ENCODE measurements at regions not wholly inside any gene's neighbourhood (a gene's known extent, or its start where the extent isn't known, plus 50 kb on each side); places are given as distances from the start of the nearest gene placed in this dataset.

GRCh38 chr3:95272781-95273180 is 1209.9 kb downstream of the NSUN3 start:
- no peaks in the 10 kb centered on the region for H3K79me2 ChIP-seq (replicated peaks; ENCODE audit: insufficient read depth, low read length)

DNA sequence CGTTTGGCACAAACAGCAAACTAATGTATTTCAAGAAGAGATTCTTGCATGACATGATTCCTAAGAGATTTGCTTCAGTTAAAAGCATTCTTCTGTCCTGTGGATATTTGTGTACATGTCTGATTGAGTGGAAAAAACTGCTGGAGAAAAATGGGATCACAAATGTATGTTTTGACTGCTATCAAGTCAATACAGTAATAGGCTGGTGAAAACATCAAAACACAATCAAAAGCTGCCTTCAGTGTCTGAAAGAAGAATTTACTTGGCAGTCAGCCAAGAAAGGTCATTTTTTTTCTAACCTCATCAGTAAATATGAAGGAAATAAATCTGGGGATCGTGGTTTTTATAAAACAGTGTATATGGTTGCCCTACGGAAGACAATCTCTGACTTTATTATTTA is 1214.8 kb downstream of the NSUN3 start:
- Histone ChIP-seq H3K79me2 (replicated peaks; ENCODE audit: insufficient read depth, low read length) (no peaks in the 10 kb centered on the region), H3K36me3 (ENCODE audit: insufficient read depth, low read length) (no peaks in the 10 kb centered on the region), H3K27me3 (ENCODE audit: insufficient read depth, low read depth, low read length) (peaks cover 4% of the 10 kb centered on the region), H4K20me1 (ENCODE audit: insufficient read depth) (no peaks in the 10 kb centered on the region), H2AFZ (ENCODE audit: low read depth, low read length) (no peak overlapping the region), H3F3A (ENCODE audit: insufficient read depth, low read length, poor library complexity, severe bottlenecking) (no peaks in the 10 kb centered on the region), H3K4me3 (ENCODE audit: low read length) (no peak overlapping the region), H3K9me3 (ENCODE audit: low read length) (no peaks in the 10 kb centered on the region), H3K27ac (ENCODE audit: low read length) (no peak overlapping the region), H3K4me2 (ENCODE audit: low read length) (no peak overlapping the region), H3K9ac (ENCODE audit: low read length) (no peak overlapping the region), H3K9me2 (ENCODE audit: insufficient read depth, low read length) (no peaks in the 10 kb centered on the region)
- TF ChIP-seq, protein P1, sequence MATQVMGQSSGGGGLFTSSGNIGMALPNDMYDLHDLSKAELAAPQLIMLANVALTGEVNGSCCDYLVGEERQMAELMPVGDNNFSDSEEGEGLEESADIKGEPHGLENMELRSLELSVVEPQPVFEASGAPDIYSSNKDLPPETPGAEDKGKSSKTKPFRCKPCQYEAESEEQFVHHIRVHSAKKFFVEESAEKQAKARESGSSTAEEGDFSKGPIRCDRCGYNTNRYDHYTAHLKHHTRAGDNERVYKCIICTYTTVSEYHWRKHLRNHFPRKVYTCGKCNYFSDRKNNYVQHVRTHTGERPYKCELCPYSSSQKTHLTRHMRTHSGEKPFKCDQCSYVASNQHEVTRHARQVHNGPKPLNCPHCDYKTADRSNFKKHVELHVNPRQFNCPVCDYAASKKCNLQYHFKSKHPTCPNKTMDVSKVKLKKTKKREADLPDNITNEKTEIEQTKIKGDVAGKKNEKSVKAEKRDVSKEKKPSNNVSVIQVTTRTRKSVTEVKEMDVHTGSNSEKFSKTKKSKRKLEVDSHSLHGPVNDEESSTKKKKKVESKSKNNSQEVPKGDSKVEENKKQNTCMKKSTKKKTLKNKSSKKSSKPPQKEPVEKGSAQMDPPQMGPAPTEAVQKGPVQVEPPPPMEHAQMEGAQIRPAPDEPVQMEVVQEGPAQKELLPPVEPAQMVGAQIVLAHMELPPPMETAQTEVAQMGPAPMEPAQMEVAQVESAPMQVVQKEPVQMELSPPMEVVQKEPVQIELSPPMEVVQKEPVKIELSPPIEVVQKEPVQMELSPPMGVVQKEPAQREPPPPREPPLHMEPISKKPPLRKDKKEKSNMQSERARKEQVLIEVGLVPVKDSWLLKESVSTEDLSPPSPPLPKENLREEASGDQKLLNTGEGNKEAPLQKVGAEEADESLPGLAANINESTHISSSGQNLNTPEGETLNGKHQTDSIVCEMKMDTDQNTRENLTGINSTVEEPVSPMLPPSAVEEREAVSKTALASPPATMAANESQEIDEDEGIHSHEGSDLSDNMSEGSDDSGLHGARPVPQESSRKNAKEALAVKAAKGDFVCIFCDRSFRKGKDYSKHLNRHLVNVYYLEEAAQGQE (IDR thresholded peaks at IDR 0.05; ENCODE audit: borderline replicate concordance) = peak; percentile 90
- TF ChIP-seq EZH2 (IDR thresholded peaks at IDR 0.05; ENCODE audit: borderline replicate concordance, insufficient read depth, low read length, poor library complexity, severe bottlenecking) (no peak), RAD21 (conservative IDR thresholded peaks at IDR 0.05) (peak; percentile 21), EP300 (conservative IDR thresholded peaks at IDR 0.05; ENCODE audit: poor library complexity, severe bottlenecking) (peak; percentile 98), POLR2AphosphoS5 (IDR thresholded peaks at IDR 0.05) (peak; percentile 100)

More at GRCh38 chr3:95272781-95273180, 1209.9 kb downstream of the NSUN3 start:
- no peak overlapping the region for H3K9ac ChIP-seq (ENCODE audit: low read length)
- no peaks in the 10 kb centered on the region for H3K9me2 ChIP-seq (ENCODE audit: insufficient read depth, low read length)
- no peak overlapping the region for H2AFZ ChIP-seq (ENCODE audit: low read depth, low read length)
- no peaks in the 10 kb centered on the region for H4K20me1 ChIP-seq (ENCODE audit: insufficient read depth)
- no peaks in the 10 kb centered on the region for H3K27me3 ChIP-seq (ENCODE audit: insufficient read depth, low read depth, low read length)
- no peaks in the 10 kb centered on the region for H3K9me3 ChIP-seq (ENCODE audit: low read length)
- H3F3A ChIP-seq (ENCODE audit: insufficient read depth, low read length, poor library complexity, severe bottlenecking) = no peaks in the 10 kb centered on the region
- H3K36me3 ChIP-seq (ENCODE audit: insufficient read depth, low read length) = no peaks in the 10 kb centered on the region
- H3K4me2 ChIP-seq (ENCODE audit: low read length) = no peak overlapping the region
- H3K27ac ChIP-seq (ENCODE audit: low read length) = no peak overlapping the region
- H3K4me3 ChIP-seq (ENCODE audit: low read length) = no peak overlapping the region
- TF ChIP-seq SMC3 (conservative IDR thresholded peaks at IDR 0.05; ENCODE audit: poor library complexity) (no peak), CTCF (IDR thresholded peaks at IDR 0.05; ENCODE audit: poor library complexity, severe bottlenecking) (no peak), MXI1 (conservative IDR thresholded peaks at IDR 0.05; ENCODE audit: poor library complexity, severe bottlenecking) (no peak), EZH2 (IDR thresholded peaks at IDR 0.05; ENCODE audit: borderline replicate concordance, insufficient read depth, low read length, poor library complexity, severe bottlenecking) (no peak), EP300 (conservative IDR thresholded peaks at IDR 0.05; ENCODE audit: poor library complexity, severe bottlenecking) (no peak), POLR2AphosphoS5 (IDR thresholded peaks at IDR 0.05) (no peak), TAF1 (IDR thresholded peaks at IDR 0.05; ENCODE audit: low read depth) (no peak), RAD21 (conservative IDR thresholded peaks at IDR 0.05) (no peak)
- TF ChIP-seq, protein P1 (IDR thresholded peaks at IDR 0.05; ENCODE audit: borderline replicate concordance) = no peak
